ENCODE measurements at regions not wholly inside any gene's neighbourhood (a gene's known extent, or its start where the extent isn't known, plus 50 kb on each side); places are given as distances from the start of the nearest gene placed in this dataset.

DNA sequence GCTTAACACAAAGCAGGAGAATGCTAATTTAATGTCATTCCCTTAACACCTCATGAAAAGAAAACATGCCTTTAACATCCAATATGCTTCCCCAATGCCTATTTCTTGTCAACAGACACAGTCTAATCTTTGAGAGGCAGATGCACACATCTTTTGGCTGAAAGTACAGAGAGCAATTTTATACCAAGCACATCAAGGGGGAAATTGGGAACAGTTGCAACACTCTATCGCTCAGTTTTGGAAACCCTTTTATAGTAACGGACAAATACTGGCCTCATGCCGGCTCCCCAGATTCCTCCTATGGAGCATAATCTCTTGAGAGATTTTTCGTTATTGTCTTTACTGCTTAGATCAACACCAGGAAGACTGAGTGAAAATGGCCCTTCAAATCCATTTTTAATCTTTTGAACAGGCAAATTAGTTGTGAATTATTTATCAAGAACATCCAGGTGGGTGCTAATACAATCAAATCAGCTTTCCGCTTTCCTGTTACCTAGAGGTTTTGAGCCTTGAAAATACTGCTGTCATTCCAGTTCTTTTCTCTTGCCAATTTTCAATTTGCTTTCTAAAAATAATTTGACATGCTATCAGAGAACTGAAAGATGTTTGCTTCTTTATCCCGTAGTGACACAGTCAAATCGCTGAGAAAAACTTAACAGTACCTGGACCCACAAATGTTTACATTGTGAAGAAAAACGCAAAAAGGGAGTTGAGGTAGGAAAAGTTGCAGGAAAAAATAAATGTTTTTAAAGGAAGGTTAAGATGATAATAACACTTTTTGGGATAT, 60.7 kb upstream of the CAND1 start:
- TF ChIP-seq, protein P1, sequence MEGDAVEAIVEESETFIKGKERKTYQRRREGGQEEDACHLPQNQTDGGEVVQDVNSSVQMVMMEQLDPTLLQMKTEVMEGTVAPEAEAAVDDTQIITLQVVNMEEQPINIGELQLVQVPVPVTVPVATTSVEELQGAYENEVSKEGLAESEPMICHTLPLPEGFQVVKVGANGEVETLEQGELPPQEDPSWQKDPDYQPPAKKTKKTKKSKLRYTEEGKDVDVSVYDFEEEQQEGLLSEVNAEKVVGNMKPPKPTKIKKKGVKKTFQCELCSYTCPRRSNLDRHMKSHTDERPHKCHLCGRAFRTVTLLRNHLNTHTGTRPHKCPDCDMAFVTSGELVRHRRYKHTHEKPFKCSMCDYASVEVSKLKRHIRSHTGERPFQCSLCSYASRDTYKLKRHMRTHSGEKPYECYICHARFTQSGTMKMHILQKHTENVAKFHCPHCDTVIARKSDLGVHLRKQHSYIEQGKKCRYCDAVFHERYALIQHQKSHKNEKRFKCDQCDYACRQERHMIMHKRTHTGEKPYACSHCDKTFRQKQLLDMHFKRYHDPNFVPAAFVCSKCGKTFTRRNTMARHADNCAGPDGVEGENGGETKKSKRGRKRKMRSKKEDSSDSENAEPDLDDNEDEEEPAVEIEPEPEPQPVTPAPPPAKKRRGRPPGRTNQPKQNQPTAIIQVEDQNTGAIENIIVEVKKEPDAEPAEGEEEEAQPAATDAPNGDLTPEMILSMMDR (conservative IDR thresholded peaks at IDR 0.05), result no peak
- H3K27ac ChIP-seq, result no peak overlapping the region

DNA sequence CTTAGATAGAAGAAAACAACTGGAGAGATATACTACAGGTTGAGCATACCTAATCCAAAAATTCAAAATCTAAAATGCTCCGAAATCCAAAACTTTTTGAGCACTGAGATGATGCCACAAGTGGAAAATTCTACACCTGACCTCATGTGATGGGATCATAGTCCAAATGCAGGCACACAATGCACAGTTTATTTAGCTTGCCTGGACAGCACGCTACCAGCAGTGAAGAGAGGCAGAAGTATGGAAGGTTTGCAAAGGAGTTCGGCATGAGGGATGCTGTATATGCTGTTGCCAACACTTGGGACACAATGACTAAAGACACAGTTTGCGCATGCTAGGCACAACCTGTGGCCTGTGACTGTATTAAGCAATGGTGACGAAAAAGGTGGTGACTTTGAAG, 58.1 kb upstream of the CAND1 start:
- TF ChIP-seq, protein P1 (conservative IDR thresholded peaks at IDR 0.05), result no peak
- no peak overlapping the region for H3K27ac ChIP-seq

DNA sequence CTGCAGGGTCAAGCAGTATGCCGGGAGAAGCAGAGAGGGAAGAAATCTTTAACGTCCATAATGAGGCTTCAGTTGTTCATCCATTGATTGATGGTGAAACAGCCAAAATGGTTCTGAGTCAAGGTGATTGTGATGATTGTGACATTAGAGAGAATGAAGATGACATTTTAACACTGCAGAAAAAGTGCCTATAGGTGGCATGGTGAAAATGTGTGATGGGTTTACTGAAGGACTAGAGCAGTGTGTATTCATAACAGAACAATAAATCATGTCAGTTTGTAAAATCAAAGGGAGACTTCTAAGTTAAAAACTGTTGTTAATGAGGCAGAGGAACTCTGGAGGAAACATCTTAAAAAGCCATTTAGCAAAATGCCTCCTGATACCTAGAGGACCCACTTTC, 57.7 kb upstream of the CAND1 start:
- TF ChIP-seq, protein P1 (conservative IDR thresholded peaks at IDR 0.05), result no peak
- H3K27ac ChIP-seq, result no peak overlapping the region

DNA sequence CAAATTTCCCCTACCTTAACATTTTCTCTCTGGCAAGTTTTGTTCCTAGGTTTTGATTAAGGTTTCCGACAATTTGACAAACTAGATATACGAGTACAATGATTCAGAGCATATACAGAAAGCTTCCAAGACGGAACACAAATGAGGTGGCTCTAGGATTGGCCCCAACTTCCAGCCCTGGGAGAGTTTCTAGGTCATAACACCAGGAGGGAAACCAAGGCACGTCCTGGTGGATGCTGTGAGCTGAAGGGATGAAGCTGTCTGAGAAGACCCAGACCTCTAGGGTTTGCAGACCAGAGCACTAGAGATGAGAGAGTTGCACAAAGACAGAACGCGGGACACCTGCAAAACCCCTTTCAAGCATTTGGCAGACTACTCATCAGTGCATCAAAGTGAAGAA, 51.5 kb upstream of the CAND1 start:
- TF ChIP-seq, protein P1 (conservative IDR thresholded peaks at IDR 0.05), result no peak

More for the DNA sequence above, 51.5 kb upstream of the CAND1 start:
- no peak overlapping the region for H3K27ac ChIP-seq

Measured in VCaP (cell line).